Neural cell (in vitro differentiated cells): ENCODE measurements at regions not wholly inside any gene's neighbourhood (a gene's known extent, or its start where the extent isn't known, plus 50 kb on each side); places are given as distances from the start of the nearest gene placed in this dataset.

ENCODE experiments used
- CTCF ChIP-seq: fragments of 450-650 bp; IDR thresholded peaks from 2 replicates; pipeline ENCODE4 v1.5.1; 2014; ENCODE audit warnings: antibody characterized with exemption, mild to moderate bottlenecking, moderate library complexity; ENCODE audit not compliant: poor library complexity, severe bottlenecking
- EP300 ChIP-seq: fragments of 450-650 bp; conservative IDR thresholded peaks from 2 replicates; pipeline ENCODE4 v1.6.1; 2014; ENCODE audit warnings: antibody characterized with exemption, mild to moderate bottlenecking, moderate library complexity; ENCODE audit not compliant: poor library complexity, severe bottlenecking
- EZH2 ChIP-seq: fragments of 200-600, 300-800 bp; shearing (Covaris generic), sonication (generic); IDR thresholded peaks from 2 replicates; pipeline ENCODE4 v1.6.1; 2014; ENCODE audit warnings: antibody characterized with exemption, low read length, borderline replicate concordance, mild to moderate bottlenecking; ENCODE audit not compliant: insufficient read depth, poor library complexity, severe bottlenecking
- MXI1 ChIP-seq: fragments of 450-650 bp; conservative IDR thresholded peaks from 2 replicates; pipeline ENCODE4 v1.6.1; 2014; ENCODE audit warnings: antibody characterized with exemption, mild to moderate bottlenecking; ENCODE audit not compliant: poor library complexity, severe bottlenecking
- POLR2AphosphoS5 ChIP-seq: IDR thresholded peaks from 2 replicates; pipeline ENCODE4 v1.6.1; 2012
- RAD21 ChIP-seq: fragments of 450-650 bp; conservative IDR thresholded peaks from 2 replicates; pipeline ENCODE4 v1.6.1; 2014; ENCODE audit warnings: antibody characterized with exemption, mild to moderate bottlenecking, moderate library complexity
- REST ChIP-seq: IDR thresholded peaks from 2 replicates; pipeline ENCODE4 v1.6.1; 2012; ENCODE audit warnings: borderline replicate concordance
- SMC3 ChIP-seq: fragments of 450-650 bp; conservative IDR thresholded peaks from 2 replicates; pipeline ENCODE4 v1.6.1; 2014; ENCODE audit warnings: antibody characterized with exemption, mild to moderate bottlenecking, moderate library complexity; ENCODE audit not compliant: poor library complexity

GRCh38 chr21:20315042-20315441, 683.2 kb upstream of the NCAM2 start:
- TF ChIP-seq EZH2 = no peak
- TF ChIP-seq EP300 = no peak
- TF ChIP-seq CTCF = no peak
- TF ChIP-seq POLR2AphosphoS5 = no peak
- no peak for TF ChIP-seq SMC3
- TF ChIP-seq RAD21 = no peak
- no peak for TF ChIP-seq REST
- TF ChIP-seq MXI1 = no peak
